GM19238 (cell line): ENCODE measurements at regions not wholly inside any gene's neighbourhood (a gene's known extent, or its start where the extent isn't known, plus 50 kb on each side); places are given as distances from the start of the nearest gene placed in this dataset.
A peak's percentile ranks its signal among the peaks of the same experiment; 100 is the strongest.

Experiments used
- DNase-seq: peaks from one replicate; pipeline ENCODE4 v3.0.0; 2011; ENCODE audit warnings: low spot score; ENCODE audit not compliant: insufficient read length

DNA sequence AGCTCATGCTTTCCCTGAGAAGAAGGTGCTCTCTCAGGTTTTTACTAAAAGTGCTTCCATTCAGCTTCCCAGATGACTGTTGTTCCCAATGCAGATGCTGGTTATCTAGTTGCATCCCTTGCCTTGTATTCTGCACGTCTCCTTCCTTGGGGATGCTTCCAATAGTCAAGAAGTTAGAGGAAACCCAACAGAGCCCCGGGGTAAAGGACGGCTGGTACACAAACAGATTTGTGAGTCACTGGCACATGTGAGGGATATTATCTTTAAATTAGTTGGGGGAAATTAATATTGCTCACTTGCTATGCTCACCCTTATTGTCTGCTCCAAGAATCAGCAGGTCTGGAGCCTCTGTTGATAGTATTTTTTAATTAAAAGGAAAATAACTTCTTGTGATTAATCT lies 465.2 kb upstream of the BOD1L1 start:
- no peak for DNase-seq

DNA sequence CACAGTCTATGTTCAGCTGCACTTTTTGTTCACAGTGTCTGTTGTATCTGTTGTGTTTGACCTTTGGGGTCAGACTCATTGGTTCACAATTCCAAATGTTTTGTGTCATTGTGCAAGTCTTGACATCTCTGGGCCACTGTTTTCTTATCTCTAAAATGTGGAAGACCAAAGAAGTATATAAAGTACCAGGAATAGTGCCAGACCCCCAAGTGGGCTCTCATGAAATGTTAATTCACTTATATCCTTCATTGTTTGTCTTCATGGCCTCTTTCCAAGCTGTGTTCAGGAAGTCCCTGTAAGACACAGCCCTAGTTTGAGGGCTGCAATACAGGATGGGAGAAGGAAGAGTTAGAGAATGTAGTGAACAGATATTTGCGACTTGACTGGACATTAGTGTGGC lies 468.3 kb upstream of the BOD1L1 start:
- DNase-seq, result no peak

DNA sequence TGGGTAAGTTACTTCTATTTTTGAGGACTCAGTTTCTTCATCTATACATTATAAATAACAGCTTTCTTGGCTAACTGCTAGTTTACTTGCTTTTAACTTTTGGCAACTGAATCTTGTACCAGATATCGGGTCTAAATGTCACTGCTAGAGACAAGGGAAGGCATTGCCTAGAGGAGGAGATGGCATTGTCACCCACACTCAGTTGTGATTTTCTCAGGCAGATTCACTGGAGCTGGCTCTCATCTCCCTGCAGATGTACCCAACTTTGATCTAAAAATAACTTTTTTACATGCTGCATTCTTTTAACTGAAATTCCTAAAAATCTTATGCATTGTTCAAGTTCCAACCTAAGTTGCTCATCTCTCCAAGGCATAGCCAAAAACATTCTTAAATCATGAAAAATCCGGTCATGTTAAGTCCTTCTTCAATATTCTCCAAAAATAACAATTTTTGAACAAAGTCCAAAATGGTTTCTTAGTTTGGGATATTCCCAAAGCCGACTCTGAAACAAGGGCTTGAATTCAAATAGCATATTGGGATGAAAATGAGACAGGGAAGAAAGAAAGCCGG lies 469.0 kb upstream of the BOD1L1 start:
- DNase-seq, result no peak

DNA sequence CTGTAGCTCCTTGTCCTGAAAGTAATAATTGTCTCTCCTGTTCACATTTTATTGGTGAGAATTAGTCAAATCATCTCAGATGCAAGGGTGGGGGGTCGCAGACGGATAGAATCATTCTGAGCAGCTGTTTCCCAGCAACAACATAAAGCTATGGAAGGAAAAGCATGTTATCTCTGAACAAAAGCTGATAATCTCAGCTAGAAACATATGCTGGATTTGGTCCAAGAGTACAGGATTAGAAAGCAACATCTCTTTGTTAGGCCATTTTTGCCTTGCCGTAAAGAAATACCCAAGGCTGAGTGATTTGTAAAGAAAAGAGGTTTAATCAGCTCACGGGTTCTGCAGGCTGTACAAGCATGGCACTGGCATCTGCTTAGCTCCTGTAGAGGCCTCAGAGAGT lies 472.8 kb upstream of the BOD1L1 start:
- no peak for DNase-seq

DNA sequence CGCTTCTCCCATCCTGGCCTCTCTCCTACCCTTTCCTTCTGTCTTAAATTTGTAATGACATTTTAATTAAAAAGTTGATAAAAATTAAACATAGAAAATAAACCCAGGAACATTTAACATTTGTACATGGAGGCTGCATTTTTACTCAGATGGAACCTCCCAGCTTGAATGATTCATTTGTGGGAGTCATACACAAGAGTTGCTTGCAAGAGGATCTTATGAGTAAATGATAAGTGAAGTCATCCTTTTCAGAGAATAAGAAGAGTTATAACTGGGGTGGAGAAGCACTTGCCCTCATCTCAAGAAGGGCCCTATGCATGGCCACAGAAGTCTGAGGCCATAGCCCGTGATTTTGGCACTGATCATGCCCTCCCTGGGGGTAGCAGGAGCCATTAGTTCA lies 482.9 kb upstream of the BOD1L1 start:
- no peak for DNase-seq

DNA sequence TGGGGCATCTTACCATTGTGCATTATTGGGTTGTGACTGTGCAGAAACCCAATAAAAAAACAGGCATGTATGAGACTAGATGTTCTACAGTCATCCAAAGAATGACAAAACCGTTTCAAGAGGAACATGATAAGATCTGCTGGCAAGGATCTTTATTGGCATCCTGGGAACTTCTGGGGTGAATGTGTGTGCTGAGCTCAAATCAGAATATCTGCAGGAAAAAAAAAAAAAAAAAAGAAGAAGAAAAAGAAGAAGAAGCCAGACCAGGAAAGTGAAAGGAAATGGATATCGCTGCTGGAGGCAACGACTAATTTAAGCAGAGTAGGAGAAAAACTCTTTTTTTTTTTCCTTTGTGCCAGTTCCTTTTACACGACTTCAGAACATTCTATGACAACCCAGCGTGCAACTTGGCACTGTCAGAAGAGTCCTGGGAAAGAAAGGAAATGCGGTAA lies 484.2 kb upstream of the BOD1L1 start:
- no peak for DNase-seq

DNA sequence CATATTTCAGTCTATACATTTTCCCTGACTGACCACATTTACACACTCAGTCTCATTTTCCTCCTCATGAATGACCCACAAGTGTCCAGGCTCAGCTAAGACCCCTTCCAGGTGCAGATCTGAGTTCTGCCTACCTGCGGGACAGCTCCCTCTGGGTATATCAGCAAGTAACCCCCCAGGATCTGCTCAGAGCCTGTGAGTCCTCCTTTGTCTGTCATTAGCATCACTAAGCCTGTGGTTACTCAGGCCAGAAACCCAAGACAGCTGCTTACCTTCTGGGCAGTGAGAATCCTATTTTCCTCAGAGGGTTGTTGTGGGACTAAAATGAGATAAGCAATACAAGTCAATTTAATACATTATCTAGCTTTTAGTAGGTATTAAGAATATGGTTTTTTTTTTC lies 487.6 kb upstream of the BOD1L1 start:
- no peak for DNase-seq

DNA sequence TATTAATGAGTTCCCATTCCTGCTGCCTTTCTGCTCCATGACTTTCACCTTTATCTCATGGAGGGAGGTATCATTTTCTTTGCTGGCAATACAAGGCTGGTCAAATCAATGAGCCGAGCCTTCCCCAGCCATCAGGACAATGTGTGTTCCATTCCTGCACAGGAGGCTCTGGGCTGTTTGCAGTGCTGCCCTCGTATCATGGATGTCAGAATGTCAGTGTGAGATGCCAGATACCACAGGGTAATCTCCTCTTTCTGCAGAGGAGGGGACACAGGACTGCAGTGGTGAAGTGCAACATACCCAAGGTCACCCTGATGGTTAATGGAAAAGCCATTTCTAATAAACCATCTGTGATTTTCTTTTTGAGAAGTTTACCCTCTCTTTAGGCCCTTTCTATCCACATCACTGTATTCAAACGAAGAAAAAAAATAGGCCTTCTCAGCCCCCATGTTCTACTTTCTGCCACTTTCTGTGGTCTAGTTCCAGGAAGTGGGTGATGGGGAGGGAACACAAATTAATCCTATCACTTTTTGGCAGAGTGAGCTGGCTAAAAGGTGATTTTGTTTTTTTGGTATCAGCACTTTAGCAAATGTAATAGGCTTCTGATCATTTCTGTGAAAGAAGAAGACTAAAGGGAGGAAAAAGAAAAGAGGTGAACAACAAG lies 490.2 kb upstream of the BOD1L1 start:
- DNase-seq, result no peak

DNA sequence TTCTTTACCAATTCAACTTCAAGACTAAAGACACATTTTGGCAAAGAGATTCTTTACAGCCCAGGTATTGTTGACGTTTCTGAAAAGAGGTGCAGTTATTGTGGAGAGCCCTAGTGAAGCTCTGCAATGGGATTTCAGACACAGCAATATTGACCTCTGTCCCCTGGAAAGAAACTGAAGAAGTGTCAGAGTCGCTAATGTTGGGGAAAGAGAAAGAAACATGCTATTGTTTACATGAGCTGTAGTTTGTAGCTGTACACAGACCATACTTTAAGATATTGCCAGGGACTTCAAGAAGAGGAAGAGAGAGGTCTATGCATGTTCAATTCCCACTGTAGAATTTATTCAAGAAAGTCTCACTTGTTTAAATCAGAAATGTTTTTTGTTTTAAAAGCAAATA lies 497.3 kb upstream of the BOD1L1 start:
- no peak for DNase-seq

DNA sequence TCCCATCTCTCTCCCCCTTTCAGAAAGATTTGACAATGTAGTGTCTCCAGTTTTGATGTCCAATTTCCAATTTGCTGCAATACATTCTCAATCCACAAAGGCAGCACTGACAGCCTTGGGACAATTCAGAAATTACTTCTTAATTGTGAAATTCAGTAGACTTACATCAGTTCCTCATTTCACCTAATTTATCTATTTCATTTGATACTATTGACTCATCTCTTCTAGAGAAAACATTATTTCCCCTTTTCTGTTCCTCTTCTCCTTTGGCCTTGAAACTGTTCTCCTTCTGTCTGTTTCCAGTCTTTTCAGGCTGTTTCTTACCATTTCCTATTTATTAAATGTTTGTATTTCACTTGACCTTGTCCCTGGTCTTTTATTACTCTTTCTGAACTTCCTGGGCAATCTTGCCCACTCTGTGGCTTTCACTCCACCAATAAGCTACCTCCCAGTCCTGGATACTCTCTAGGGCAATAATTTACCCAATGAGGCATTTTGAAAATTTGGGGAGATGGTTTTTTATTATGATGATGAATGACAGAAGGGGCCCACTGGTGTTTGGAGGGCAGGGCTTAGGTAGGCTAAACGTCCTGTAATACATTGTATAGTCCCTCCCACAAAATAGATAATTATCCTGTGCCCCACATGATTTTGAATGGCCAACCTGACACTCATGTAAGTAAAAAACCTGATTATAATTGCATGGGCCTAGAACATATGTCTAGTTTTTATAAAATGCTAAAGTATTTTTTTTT lies 498.0 kb upstream of the BOD1L1 start:
- no peak for DNase-seq

DNA sequence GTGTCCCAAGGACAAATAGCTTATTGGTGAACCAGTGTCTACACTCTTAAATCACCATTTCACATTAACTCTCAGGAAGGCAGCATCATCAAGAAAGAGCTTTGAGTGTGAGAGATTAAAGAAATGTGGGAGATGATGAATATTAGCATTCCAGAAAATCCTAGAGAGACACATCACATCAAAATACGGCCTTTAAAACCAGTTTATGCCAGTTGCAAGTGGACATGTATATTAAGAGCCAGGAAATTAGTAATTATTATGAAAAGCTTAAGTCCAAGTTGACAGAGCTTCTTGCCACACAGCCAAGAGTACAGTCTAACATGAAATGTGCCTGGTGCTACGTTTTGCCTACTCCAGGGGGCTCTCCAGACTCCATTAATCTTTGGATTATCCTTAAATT lies 503.0 kb upstream of the BOD1L1 start:
- no peak for DNase-seq

DNA sequence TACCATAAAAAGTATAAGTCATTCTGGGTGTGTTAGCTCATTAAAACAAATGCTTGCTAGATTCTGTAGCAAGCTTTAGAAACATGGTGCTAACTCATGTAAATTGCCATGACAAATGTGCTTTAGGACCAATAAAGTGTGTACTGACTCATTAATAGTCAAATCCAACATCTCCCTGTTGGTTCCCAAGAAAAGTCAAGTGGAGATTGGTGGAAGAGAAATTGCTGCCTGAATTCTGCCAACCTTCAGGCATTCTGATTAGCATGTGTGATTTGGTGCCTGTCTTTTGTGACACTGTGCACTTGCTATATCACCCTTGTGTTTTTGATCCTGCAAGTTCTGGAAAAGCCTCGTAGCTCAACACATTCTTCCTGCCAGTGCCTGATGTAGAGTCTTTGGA lies 503.8 kb upstream of the BOD1L1 start:
- DNase-seq, result no peak

DNA sequence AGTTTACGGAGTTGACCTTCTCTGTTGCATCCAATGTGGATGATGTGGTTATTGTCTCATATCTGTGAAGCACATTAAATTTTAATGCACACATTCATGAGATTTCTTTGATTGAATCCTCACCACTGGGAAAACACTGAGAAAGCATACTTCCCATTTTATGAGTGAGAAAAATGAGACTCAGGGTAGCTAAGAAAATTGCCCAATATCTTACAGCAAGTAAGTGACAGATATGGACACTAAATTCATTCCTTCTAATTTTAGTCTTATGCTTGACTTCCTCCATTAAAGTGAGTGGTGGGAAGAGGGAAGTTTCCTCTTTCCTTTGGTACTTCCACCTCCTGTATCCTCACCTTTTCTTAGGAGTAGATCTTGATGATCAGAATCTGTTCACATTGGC lies 504.8 kb upstream of the BOD1L1 start:
- no peak for DNase-seq

DNA sequence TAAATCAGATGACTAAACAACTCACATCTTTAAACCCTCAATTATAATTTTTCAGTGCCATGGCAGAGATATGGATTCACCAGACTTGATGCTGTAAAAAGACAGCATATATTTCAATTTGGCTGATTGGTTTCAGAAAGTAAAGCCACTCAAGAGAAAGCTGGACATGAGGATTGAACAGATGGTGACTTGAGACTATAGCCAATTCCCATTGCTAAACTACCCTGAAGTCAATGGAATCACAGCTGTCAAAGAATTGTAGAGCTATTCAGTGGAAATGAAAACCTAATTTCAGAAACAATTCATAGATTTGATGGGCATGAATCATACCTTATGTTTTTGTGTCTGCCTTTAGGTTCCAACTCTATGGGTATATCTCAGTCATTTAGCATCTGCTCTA lies 510.6 kb upstream of the BOD1L1 start:
- DNase-seq, result no peak

DNA sequence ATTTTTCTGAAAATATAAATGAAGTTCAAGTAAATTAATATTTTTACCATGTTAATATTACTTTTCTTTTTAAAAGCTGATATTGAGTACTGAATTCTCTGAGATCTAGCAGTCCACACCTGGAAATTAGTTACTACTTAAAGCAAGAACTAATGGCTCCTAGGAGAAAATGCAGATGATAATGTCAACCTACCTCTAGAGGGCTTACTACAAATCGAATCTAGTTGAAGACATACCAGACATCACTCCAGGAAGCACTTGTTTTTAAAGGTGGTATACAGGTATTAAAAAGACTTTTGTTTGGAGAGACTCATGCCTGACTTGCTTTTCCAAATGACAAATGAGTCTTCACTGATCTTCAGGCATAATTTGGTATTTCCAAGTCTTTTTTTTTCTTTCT lies 516.4 kb upstream of the BOD1L1 start:
- no peak for DNase-seq

DNA sequence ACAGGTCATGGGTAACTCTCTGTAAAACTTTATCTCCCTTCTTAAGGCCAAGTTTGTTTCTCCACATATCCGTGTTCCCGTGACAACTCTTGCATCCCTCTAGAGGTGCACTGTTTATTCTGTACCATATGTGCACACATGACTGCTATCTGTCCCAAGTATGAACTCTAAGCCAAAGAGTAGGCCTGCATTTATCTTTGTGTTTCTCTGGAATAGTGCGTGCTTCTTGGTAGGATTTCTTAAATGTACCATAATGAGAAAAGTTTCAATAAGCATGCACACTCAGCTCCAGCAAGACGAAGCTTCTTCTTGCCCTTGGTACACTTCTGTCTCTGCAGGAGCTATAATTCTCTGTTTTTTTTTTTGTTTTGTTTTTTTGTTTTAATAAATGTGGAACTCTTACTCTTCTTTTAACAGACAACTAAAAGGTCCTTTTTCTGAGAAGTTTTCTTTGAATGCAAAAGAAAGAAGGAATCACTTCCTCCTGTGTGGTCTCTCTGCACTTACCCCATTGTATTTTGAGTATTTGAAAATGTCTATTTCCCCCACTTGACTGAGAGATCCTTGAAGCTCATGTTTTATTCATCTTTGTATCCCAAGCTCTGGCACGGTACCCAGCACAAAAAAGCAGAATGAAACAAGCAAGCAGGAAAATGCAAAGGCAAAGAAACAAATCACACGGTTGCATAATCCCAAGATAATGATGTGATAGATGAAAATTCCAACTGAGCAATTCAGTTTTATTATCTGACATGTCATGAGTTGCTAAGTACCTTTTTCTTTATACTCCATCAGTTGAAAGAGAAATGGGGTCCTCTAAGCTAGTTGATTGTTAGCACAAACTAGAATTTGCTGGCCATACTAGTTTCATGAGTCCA lies 521.9 kb upstream of the BOD1L1 start:
- no peak for DNase-seq

DNA sequence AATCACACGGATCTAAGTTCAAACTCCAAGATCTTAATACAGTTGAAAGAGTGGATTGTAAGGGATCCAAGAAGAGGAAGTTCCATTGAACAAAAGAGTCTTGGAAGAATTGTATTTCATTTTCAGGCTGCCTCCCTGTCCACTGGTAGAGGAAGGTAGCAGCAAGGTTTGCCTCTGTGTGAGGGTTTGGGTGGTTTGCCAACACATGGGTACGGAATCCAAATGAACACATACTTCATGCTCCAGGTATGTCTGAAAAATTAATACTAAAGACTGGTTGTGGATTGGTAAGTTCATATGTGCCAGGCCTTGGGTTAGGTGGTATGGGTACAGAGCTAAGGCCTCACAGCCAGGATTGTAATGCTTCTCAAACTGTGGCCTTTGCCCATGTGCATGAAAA lies 523.6 kb upstream of the BOD1L1 start:
- no peak for DNase-seq

DNA sequence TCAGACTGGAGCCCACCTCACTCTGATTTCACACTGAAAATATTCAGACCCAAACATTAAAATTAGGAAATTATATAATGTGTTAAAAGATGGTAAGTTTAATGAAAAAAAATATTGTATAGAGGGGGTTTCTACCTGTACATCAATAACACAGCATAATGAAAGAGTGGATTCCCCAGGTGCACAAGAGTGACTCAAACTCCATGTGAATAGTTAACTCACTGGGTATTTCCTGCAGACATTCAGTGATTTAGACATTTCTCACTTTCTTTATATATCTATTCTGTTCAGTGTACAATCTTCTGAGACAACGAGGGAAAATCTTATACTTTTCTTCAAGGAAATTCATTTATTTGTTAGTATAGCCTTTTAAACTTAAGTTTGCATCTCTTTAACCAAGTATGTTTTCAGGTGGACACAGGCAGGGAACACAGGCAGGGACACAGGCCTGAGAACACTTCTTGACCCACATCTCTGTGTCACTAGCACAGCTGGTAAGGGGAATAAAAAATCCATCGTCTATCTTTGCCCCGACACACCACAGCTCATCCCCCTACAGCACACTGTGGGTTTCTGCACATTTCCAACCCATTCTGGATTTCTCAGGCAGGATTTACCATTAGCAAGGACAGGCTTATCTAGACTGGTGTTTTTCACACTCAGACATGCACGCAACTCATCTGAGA lies 525.5 kb upstream of the BOD1L1 start:
- DNase-seq, result no peak

DNA sequence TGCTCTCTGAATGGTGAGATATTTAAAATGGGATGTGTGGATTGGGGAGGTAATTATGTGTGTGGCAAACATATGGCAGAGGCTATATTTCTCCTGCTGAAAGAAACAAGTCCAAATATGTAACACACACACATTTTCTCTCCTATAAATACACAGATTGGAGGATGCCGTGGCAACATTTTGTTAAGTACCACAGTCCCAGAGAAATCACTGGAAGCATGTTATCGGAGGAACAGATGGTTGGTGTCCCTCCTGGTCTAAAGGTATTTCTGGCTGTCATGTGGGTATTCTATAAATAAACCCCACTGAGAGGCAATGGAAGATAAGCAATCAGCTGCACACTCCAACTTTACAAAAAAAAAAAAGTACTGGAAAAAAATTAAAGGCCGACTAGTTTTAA lies 528.3 kb upstream of the BOD1L1 start:
- no peak for DNase-seq

DNA sequence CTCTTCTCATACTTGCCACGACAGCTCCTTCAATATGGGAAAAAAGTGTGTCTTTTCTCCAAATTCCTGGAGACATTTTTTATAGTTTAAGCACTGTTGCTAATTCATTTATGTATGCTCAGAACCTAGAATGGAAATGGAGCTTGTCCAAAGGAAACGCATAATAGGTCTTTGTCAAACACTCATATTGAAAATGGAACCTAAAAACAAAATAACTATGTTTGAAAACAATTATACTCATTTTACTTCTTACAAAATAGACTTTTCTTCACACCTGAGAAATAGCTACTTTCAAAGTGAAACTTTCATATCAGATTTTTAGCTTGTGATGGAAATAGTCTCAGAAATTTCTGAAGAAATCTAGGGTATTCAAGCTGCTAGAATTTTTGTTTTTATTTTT lies 529.7 kb upstream of the BOD1L1 start:
- no peak for DNase-seq

DNA sequence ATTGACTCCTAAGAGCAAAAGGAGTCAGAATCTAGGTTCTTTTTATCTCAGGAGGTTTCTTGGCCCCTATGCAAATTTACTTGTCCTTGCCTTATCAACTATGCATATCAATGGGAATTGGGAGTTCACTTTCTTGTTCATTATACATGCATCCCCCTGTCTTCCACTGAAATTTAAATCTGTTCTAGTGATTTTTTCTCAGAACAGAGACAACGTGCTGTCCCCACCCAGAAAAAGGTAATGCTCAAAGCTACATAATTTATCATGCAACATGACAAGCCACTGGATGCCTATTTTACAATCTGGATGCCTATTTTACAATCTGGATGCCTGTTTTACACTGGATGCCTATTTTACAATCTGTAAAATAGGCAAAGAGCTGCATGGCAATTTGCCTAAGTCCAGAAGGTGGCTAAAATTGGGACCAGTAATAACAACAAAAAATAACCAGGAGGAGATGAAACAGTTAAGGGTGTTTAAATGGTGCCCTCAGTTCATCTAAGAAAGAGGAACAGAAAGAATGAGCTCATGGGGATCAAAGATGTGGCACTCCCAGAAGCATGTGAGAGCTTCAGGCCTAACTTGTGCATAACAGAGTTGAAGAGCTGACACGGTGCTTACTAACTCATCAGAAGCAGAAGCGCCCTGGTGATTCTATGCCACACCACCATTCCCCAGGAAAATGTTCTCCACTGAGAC lies 537.8 kb upstream of the BOD1L1 start:
- peak; percentile 44 for DNase-seq
